Right renal cortex interstitium (tissue), 3 donors: ENCODE measurements at regions not wholly inside any gene's neighbourhood (a gene's known extent, or its start where the extent isn't known, plus 50 kb on each side); places are given as distances from the start of the nearest gene placed in this dataset.

ENCODE experiments used
- DNase-seq, 3 donors: peaks; one replicate each; pipeline ENCODE4 v3.0.0-alpha.2; 2013; ENCODE audit warnings: low read depth in 3 of 3, low spot score in 2 of 3

- DNase-seq = no peak
These were observed 106.6 kb upstream of the ACTRT2 start for GRCh38 chr1:2914702-2915101.

- DNase-seq = no peak
These were observed 105.1 kb upstream of the ACTRT2 start for GRCh38 chr1:2916153-2916552.

- no peak for DNase-seq
These were observed 104.6 kb upstream of the ACTRT2 start for GRCh38 chr1:2916706-2917105.

GRCh38 chr1:2917284-2917683 is 104.0 kb upstream of the ACTRT2 start:
- DNase-seq = no peak

- no peak for DNase-seq
These were observed 102.8 kb upstream of the ACTRT2 start for GRCh38 chr1:2918441-2918840.

- DNase-seq = no peak
These were observed 101.4 kb upstream of the ACTRT2 start for GRCh38 chr1:2919841-2920240.

- DNase-seq = no peak
These were observed 100.7 kb upstream of the ACTRT2 start for GRCh38 chr1:2920421-2921015.

GRCh38 chr1:2921970-2922686 is 99.1 kb upstream of the ACTRT2 start:
- no peak for DNase-seq

GRCh38 chr1:2923351-2923750 is 97.9 kb upstream of the ACTRT2 start:
- no peak for DNase-seq

GRCh38 chr1:2925291-2925690 is 96.0 kb upstream of the ACTRT2 start:
- no peak for DNase-seq

GRCh38 chr1:2925918-2926317 is 95.3 kb upstream of the ACTRT2 start:
- no peak for DNase-seq

- no peak for DNase-seq
These were observed 94.7 kb upstream of the ACTRT2 start for GRCh38 chr1:2926447-2927055.

GRCh38 chr1:2927393-2928360 is 93.6 kb upstream of the ACTRT2 start:
- no peak for DNase-seq

- no peak for DNase-seq
These were observed 92.6 kb upstream of the ACTRT2 start for GRCh38 chr1:2928366-2929325.

- no peak for DNase-seq
These were observed 91.9 kb upstream of the ACTRT2 start for GRCh38 chr1:2929335-2929734.

- DNase-seq = no peak
These were observed 91.1 kb upstream of the ACTRT2 start for GRCh38 chr1:2930016-2930815.

GRCh38 chr1:2930913-2931723 is 90.1 kb upstream of the ACTRT2 start:
- DNase-seq = no peak

GRCh38 chr1:2931724-2932401 is 89.4 kb upstream of the ACTRT2 start:
- DNase-seq = no peak
